Liver (tissue), 3 donors: ENCODE measurements at regions not wholly inside any gene's neighbourhood (a gene's known extent, or its start where the extent isn't known, plus 50 kb on each side); places are given as distances from the start of the nearest gene placed in this dataset.

Experiments used
- FOXA1 ChIP-seq: IDR thresholded peaks from 2 replicates; pipeline ENCODE4 v1.6.1; 2016; ENCODE audit warnings: antibody characterized with exemption
- GABPA ChIP-seq, 2 donors: IDR thresholded peaks in 1 of 2; conservative IDR thresholded peaks in 1 of 2; 2 replicates each; pipeline ENCODE4 v1.6.1; 2016; ENCODE audit warnings: antibody characterized with exemption in 2 of 2, mild to moderate bottlenecking in 1 of 2, moderate library complexity in 1 of 2
- NR2F2 ChIP-seq: IDR thresholded peaks from 2 replicates; pipeline ENCODE4 v1.6.1; 2016; ENCODE audit warnings: antibody characterized with exemption
- RAD21 ChIP-seq, 2 donors: IDR thresholded peaks; 2 replicates each; pipeline ENCODE4 v1.6.1; 2016; ENCODE audit warnings: antibody characterized with exemption in 2 of 2, mild to moderate bottlenecking in 2 of 2
- RXRA ChIP-seq, 2 donors: IDR thresholded peaks; 2 replicates each; pipeline ENCODE4 v1.6.1; 2017 to 2018; ENCODE audit warnings: antibody characterized with exemption in 2 of 2, mild to moderate bottlenecking in 1 of 2
- SP1 ChIP-seq: IDR thresholded peaks from 2 replicates; pipeline ENCODE4 v1.6.1; 2018; ENCODE audit warnings: antibody characterized with exemption, mild to moderate bottlenecking
- TAF1 ChIP-seq: conservative IDR thresholded peaks from 2 replicates; pipeline ENCODE4 v1.6.1; 2016; ENCODE audit warnings: antibody characterized with exemption, mild to moderate bottlenecking
- YY1 ChIP-seq: IDR thresholded peaks from 2 replicates; pipeline ENCODE4 v1.6.1; 2016; ENCODE audit warnings: antibody characterized with exemption, mild to moderate bottlenecking
- TF ChIP-seq, protein P1 (sequence below): fragments of 150-350 bp; IDR thresholded peaks from 2 replicates; pipeline ENCODE4 v1.5.1; 2017; ENCODE audit warnings: improper control_type of control experiment, low read depth, low read length; ENCODE audit not compliant: missing input control
- TF ChIP-seq, protein P2 (sequence below): IDR thresholded peaks from 2 replicates; pipeline ENCODE4 v1.6.1; 2016; ENCODE audit warnings: antibody characterized with exemption
- TF ChIP-seq, protein P3 (sequence below): IDR thresholded peaks from 2 replicates; pipeline ENCODE4 v1.6.1; 2016; ENCODE audit warnings: antibody characterized with exemption, mild to moderate bottlenecking
- TF ChIP-seq, protein P4 (sequence below): IDR thresholded peaks from 2 replicates; pipeline ENCODE4 v1.6.1; 2016; ENCODE audit warnings: antibody characterized with exemption
- TF ChIP-seq, protein P5 (sequence below): IDR thresholded peaks from 2 replicates; pipeline ENCODE4 v1.6.1; 2016; ENCODE audit warnings: antibody characterized with exemption
- donor health status: healthy.
- donor health status: healthy.

DNA sequence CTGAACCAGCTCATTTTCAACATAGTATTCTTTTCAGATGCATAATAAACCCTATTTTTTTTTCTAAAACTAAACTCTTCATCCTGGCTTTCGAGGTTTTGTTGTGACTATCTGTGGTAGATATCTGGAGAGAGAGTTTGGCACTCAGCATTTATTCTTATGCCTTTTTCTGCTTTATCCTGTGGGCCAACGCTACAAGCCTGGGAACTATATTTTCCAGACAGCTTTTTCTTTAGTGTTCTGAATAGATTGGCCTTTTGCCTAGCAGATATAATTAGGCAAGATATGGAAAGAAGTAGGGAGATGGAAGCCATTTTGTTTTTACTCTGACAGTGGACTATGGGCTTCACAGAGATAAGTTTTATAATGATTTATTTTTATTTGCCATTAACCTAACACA is 486.7 kb downstream of the TMEM232 start:
- no peak for TF ChIP-seq TAF1
- TF ChIP-seq, protein P1, sequence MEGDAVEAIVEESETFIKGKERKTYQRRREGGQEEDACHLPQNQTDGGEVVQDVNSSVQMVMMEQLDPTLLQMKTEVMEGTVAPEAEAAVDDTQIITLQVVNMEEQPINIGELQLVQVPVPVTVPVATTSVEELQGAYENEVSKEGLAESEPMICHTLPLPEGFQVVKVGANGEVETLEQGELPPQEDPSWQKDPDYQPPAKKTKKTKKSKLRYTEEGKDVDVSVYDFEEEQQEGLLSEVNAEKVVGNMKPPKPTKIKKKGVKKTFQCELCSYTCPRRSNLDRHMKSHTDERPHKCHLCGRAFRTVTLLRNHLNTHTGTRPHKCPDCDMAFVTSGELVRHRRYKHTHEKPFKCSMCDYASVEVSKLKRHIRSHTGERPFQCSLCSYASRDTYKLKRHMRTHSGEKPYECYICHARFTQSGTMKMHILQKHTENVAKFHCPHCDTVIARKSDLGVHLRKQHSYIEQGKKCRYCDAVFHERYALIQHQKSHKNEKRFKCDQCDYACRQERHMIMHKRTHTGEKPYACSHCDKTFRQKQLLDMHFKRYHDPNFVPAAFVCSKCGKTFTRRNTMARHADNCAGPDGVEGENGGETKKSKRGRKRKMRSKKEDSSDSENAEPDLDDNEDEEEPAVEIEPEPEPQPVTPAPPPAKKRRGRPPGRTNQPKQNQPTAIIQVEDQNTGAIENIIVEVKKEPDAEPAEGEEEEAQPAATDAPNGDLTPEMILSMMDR: no peak
- TF ChIP-seq, protein P2, sequence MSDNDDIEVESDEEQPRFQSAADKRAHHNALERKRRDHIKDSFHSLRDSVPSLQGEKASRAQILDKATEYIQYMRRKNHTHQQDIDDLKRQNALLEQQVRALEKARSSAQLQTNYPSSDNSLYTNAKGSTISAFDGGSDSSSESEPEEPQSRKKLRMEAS: no peak
- TF ChIP-seq YY1: no peak
- TF ChIP-seq SP1: no peak
- no peak for TF ChIP-seq RAD21 (IDR thresholded peaks at IDR 0.05)
- no peak for TF ChIP-seq GABPA (IDR thresholded peaks at IDR 0.05 in 1 of 2, conservative IDR thresholded peaks at IDR 0.05 in 1 of 2)
- TF ChIP-seq RXRA (IDR thresholded peaks at IDR 0.05): no peak
- TF ChIP-seq, protein P3, sequence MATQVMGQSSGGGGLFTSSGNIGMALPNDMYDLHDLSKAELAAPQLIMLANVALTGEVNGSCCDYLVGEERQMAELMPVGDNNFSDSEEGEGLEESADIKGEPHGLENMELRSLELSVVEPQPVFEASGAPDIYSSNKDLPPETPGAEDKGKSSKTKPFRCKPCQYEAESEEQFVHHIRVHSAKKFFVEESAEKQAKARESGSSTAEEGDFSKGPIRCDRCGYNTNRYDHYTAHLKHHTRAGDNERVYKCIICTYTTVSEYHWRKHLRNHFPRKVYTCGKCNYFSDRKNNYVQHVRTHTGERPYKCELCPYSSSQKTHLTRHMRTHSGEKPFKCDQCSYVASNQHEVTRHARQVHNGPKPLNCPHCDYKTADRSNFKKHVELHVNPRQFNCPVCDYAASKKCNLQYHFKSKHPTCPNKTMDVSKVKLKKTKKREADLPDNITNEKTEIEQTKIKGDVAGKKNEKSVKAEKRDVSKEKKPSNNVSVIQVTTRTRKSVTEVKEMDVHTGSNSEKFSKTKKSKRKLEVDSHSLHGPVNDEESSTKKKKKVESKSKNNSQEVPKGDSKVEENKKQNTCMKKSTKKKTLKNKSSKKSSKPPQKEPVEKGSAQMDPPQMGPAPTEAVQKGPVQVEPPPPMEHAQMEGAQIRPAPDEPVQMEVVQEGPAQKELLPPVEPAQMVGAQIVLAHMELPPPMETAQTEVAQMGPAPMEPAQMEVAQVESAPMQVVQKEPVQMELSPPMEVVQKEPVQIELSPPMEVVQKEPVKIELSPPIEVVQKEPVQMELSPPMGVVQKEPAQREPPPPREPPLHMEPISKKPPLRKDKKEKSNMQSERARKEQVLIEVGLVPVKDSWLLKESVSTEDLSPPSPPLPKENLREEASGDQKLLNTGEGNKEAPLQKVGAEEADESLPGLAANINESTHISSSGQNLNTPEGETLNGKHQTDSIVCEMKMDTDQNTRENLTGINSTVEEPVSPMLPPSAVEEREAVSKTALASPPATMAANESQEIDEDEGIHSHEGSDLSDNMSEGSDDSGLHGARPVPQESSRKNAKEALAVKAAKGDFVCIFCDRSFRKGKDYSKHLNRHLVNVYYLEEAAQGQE: no peak
- no peak for TF ChIP-seq FOXA1
- no peak for TF ChIP-seq NR2F2
- TF ChIP-seq, protein P4, sequence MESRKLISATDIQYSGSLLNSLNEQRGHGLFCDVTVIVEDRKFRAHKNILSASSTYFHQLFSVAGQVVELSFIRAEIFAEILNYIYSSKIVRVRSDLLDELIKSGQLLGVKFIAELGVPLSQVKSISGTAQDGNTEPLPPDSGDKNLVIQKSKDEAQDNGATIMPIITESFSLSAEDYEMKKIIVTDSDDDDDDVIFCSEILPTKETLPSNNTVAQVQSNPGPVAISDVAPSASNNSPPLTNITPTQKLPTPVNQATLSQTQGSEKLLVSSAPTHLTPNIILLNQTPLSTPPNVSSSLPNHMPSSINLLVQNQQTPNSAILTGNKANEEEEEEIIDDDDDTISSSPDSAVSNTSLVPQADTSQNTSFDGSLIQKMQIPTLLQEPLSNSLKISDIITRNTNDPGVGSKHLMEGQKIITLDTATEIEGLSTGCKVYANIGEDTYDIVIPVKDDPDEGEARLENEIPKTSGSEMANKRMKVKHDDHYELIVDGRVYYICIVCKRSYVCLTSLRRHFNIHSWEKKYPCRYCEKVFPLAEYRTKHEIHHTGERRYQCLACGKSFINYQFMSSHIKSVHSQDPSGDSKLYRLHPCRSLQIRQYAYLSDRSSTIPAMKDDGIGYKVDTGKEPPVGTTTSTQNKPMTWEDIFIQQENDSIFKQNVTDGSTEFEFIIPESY: no peak
- TF ChIP-seq, protein P5, sequence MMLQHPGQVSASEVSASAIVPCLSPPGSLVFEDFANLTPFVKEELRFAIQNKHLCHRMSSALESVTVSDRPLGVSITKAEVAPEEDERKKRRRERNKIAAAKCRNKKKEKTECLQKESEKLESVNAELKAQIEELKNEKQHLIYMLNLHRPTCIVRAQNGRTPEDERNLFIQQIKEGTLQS: no peak
